Erythroblast (primary cell): ENCODE measurements at regions not wholly inside any gene's neighbourhood (a gene's known extent, or its start where the extent isn't known, plus 50 kb on each side); places are given as distances from the start of the nearest gene placed in this dataset.

Source experiments
- GATA1 ChIP-seq: IDR thresholded peaks from 2 replicates; pipeline ENCODE4 v1.6.1; 2011; ENCODE audit warnings: low read depth, mild to moderate bottlenecking, control low read depth, low read length, moderate library complexity
- POLR2A ChIP-seq: IDR thresholded peaks from 2 replicates; pipeline ENCODE4 v1.6.1; 2011; ENCODE audit warnings: mild to moderate bottlenecking, low read length

DNA sequence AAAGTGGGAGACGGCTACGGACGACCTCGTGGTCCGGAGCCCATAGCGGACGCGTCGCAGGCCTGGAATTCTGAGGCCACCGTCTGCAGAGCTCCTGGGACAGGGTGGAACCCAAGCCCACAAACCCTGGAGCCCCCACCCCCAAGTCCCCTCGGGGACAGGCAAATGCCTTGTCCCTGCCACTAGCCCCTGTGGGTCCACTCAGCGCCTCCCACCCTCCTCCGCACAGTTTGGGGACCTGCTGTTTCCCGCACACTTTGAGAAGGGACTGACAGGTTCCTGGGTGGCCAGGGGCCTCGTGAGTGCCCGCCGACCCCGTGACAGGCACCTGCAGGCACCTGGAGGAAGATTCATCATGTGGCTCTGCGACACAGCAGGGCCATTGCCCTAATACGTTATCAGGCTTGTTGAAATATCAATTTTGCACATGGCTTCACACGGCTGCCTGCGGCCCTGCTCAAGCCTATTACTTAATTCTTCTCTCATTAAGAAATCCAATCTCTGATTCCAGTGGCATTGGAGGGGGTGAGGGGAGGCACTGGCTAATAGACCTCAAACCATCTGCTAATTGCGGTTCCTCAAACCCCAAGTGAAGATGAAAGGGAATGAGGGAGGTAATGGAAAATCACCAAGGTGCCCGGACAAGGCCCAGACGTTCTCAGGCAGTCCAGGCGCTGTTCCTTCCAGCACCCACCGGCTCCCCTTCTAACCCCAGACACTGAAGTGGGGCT, 672.5 kb downstream of the BRD1 start:
- TF ChIP-seq POLR2A (no peak), GATA1 (no peak)
